ENCODE measurements at regions not wholly inside any gene's neighbourhood (a gene's known extent, or its start where the extent isn't known, plus 50 kb on each side); places are given as distances from the start of the nearest gene placed in this dataset.

GRCh38 chr7:124577256-124577655 lies 188.3 kb downstream of the GPR37 start:
- Histone ChIP-seq H3K9me2 (replicated peaks; ENCODE audit: insufficient read depth, low read length) (no peaks in the 10 kb centered on the region), H3K27me3 (ENCODE audit: low read length) (no peaks in the 10 kb centered on the region), H3K9me3 (ENCODE audit: insufficient read depth, low read length) (no peaks in the 10 kb centered on the region), H2AFZ (ENCODE audit: low read depth, low read length, severe bottlenecking) (no peak overlapping the region), H3K27ac (ENCODE audit: low read depth, low read length) (no peak overlapping the region), H3K4me2 (ENCODE audit: low read depth, low read length, poor library complexity, severe bottlenecking) (no peak overlapping the region), H4K20me1 (ENCODE audit: low read depth, low read length) (no peaks in the 10 kb centered on the region), H3K9ac (ENCODE audit: low read length) (no peak overlapping the region), H3K36me3 (ENCODE audit: low read length) (no peaks in the 10 kb centered on the region), H3F3A (ENCODE audit: insufficient read depth) (no peaks in the 10 kb centered on the region), H3K79me2 (ENCODE audit: insufficient read depth, low read length) (no peaks in the 10 kb centered on the region), H3K4me3 (ENCODE audit: insufficient read depth, low read length, poor library complexity, severe bottlenecking) (no peak overlapping the region)
- TF ChIP-seq EZH2phosphoT487 (conservative IDR thresholded peaks at IDR 0.05; ENCODE audit: low read length) (no peak), CTCF (IDR thresholded peaks at IDR 0.05; ENCODE audit: insufficient read depth, low read length, poor library complexity, severe bottlenecking) (no peak)

- Histone ChIP-seq H3K79me2 (ENCODE audit: insufficient read depth, low read length) (no peaks in the 10 kb centered on the region), H3K36me3 (ENCODE audit: low read length) (no peaks in the 10 kb centered on the region), H3K27ac (ENCODE audit: low read depth, low read length) (no peak overlapping the region), H3K9me3 (ENCODE audit: insufficient read depth, low read length) (no peaks in the 10 kb centered on the region), H3K4me3 (ENCODE audit: insufficient read depth, low read length, poor library complexity, severe bottlenecking) (no peak overlapping the region), H3K27me3 (ENCODE audit: low read length) (no peaks in the 10 kb centered on the region), H3K4me2 (ENCODE audit: low read depth, low read length, poor library complexity, severe bottlenecking) (no peak overlapping the region), H4K20me1 (ENCODE audit: low read depth, low read length) (no peaks in the 10 kb centered on the region), H3K9me2 (replicated peaks; ENCODE audit: insufficient read depth, low read length) (no peaks in the 10 kb centered on the region), H2AFZ (ENCODE audit: low read depth, low read length, severe bottlenecking) (no peak overlapping the region), H3K9ac (ENCODE audit: low read length) (no peak overlapping the region), H3F3A (ENCODE audit: insufficient read depth) (no peaks in the 10 kb centered on the region)
- no peak for TF ChIP-seq EZH2phosphoT487 (conservative IDR thresholded peaks at IDR 0.05; ENCODE audit: low read length)
Measured at GRCh38 chr7:124575176-124575575, 190.4 kb downstream of the GPR37 start.

- no peak overlapping the region for H3K4me2 ChIP-seq (ENCODE audit: low read depth, low read length, poor library complexity, severe bottlenecking)
- TF ChIP-seq CTCF (IDR thresholded peaks at IDR 0.05; ENCODE audit: insufficient read depth, low read length, poor library complexity, severe bottlenecking), result no peak
- no peak overlapping the region for H3K9ac ChIP-seq (ENCODE audit: low read length)
- H3K27me3 ChIP-seq (ENCODE audit: low read length), result no peaks in the 10 kb centered on the region
- no peaks in the 10 kb centered on the region for H3K9me3 ChIP-seq (ENCODE audit: insufficient read depth, low read length)
- no peak overlapping the region for H2AFZ ChIP-seq (ENCODE audit: low read depth, low read length, severe bottlenecking)
- H3F3A ChIP-seq (ENCODE audit: insufficient read depth), result no peaks in the 10 kb centered on the region
- no peaks in the 10 kb centered on the region for H4K20me1 ChIP-seq (ENCODE audit: low read depth, low read length)
- H3K36me3 ChIP-seq (ENCODE audit: low read length), result no peaks in the 10 kb centered on the region
- no peaks in the 10 kb centered on the region for H3K79me2 ChIP-seq (ENCODE audit: insufficient read depth, low read length)
- no peak overlapping the region for H3K4me3 ChIP-seq (ENCODE audit: insufficient read depth, low read length, poor library complexity, severe bottlenecking)
- no peaks in the 10 kb centered on the region for H3K9me2 ChIP-seq (replicated peaks; ENCODE audit: insufficient read depth, low read length)
- H3K27ac ChIP-seq (ENCODE audit: low read depth, low read length), result no peak overlapping the region
Measured at GRCh38 chr7:124570558-124570957, 195.0 kb downstream of the GPR37 start.

GRCh38 chr7:124566583-124566982 lies 199.0 kb downstream of the GPR37 start:
- Histone ChIP-seq H3K9ac (ENCODE audit: low read length) (no peak overlapping the region), H4K20me1 (ENCODE audit: low read depth, low read length) (no peaks in the 10 kb centered on the region), H3K9me3 (ENCODE audit: insufficient read depth, low read length) (no peaks in the 10 kb centered on the region)

More at GRCh38 chr7:124566583-124566982, 199.0 kb downstream of the GPR37 start:
- H3K36me3 ChIP-seq (ENCODE audit: low read length), result no peaks in the 10 kb centered on the region
- no peak overlapping the region for H2AFZ ChIP-seq (ENCODE audit: low read depth, low read length, severe bottlenecking)
- H3F3A ChIP-seq (ENCODE audit: insufficient read depth), result no peaks in the 10 kb centered on the region
- no peak overlapping the region for H3K4me3 ChIP-seq (ENCODE audit: insufficient read depth, low read length, poor library complexity, severe bottlenecking)
- no peak for TF ChIP-seq EZH2phosphoT487 (conservative IDR thresholded peaks at IDR 0.05; ENCODE audit: low read length)
- TF ChIP-seq CTCF (IDR thresholded peaks at IDR 0.05; ENCODE audit: insufficient read depth, low read length, poor library complexity, severe bottlenecking), result no peak
- no peaks in the 10 kb centered on the region for H3K27me3 ChIP-seq (ENCODE audit: low read length)
- H3K9me2 ChIP-seq (replicated peaks; ENCODE audit: insufficient read depth, low read length), result no peaks in the 10 kb centered on the region
- no peak overlapping the region for H3K27ac ChIP-seq (ENCODE audit: low read depth, low read length)
- no peak overlapping the region for H3K4me2 ChIP-seq (ENCODE audit: low read depth, low read length, poor library complexity, severe bottlenecking)
- H3K79me2 ChIP-seq (ENCODE audit: insufficient read depth, low read length), result no peaks in the 10 kb centered on the region

All from SU-DHL-6 (cell line).